CD4-positive, alpha-beta T cell treated with Interleukin-17A for 4 hours (primary cell): ENCODE measurements at regions not wholly inside any gene's neighbourhood (a gene's known extent, or its start where the extent isn't known, plus 50 kb on each side); places are given as distances from the start of the nearest gene placed in this dataset.

Experiments used
- DNase-seq: peaks from one replicate; pipeline ENCODE4 v3.0.0-alpha.2; 2020; ENCODE audit warnings: mixed read lengths

- DNase-seq, result no peak
Observed at GRCh38 chr6:114605656-114606055, 262.8 kb upstream of the HS3ST5 start.

- DNase-seq, result no peak
Observed at GRCh38 chr6:114600381-114600780, 257.6 kb upstream of the HS3ST5 start.

GRCh38 chr6:114595591-114595990 is 252.8 kb upstream of the HS3ST5 start:
- no peak for DNase-seq

- no peak for DNase-seq
Observed at GRCh38 chr6:114595186-114595585, 252.4 kb upstream of the HS3ST5 start.

- DNase-seq, result no peak
Observed at GRCh38 chr6:114592506-114592905, 249.7 kb upstream of the HS3ST5 start.

GRCh38 chr6:114588726-114589125 is 245.9 kb upstream of the HS3ST5 start:
- DNase-seq, result no peak

- DNase-seq, result no peak
Observed at GRCh38 chr6:114586298-114586697, 243.5 kb upstream of the HS3ST5 start.

- DNase-seq, result no peak
Observed at GRCh38 chr6:114581293-114581692, 238.5 kb upstream of the HS3ST5 start.

- DNase-seq, result no peak
Observed at GRCh38 chr6:114580882-114581281, 238.1 kb upstream of the HS3ST5 start.

GRCh38 chr6:114579486-114579885 is 236.7 kb upstream of the HS3ST5 start:
- DNase-seq, result no peak

- DNase-seq, result no peak
Observed at GRCh38 chr6:114577109-114577508, 234.3 kb upstream of the HS3ST5 start.

GRCh38 chr6:114576330-114576729 is 233.5 kb upstream of the HS3ST5 start:
- no peak for DNase-seq

- DNase-seq, result no peak
Observed at GRCh38 chr6:114569669-114570068, 226.8 kb upstream of the HS3ST5 start.

GRCh38 chr6:114564302-114564933 is 221.6 kb upstream of the HS3ST5 start:
- no peak for DNase-seq

- DNase-seq, result no peak
Observed at GRCh38 chr6:114559419-114559818, 216.6 kb upstream of the HS3ST5 start.

- DNase-seq, result no peak
Observed at GRCh38 chr6:114558153-114558552, 215.3 kb upstream of the HS3ST5 start.

- no peak for DNase-seq
Observed at GRCh38 chr6:114556846-114557488, 214.1 kb upstream of the HS3ST5 start.

- no peak for DNase-seq
Observed at GRCh38 chr6:114550316-114550715, 207.5 kb upstream of the HS3ST5 start.

- DNase-seq, result no peak
Observed at GRCh38 chr6:114543696-114544095, 200.9 kb upstream of the HS3ST5 start.

GRCh38 chr6:114541794-114542193 is 199.0 kb upstream of the HS3ST5 start:
- DNase-seq, result no peak

GRCh38 chr6:114537977-114538376 is 195.2 kb upstream of the HS3ST5 start:
- no peak for DNase-seq

GRCh38 chr6:114534813-114535212 is 192.0 kb upstream of the HS3ST5 start:
- DNase-seq, result no peak

- no peak for DNase-seq
Observed at GRCh38 chr6:114524081-114524480, 181.3 kb upstream of the HS3ST5 start.

GRCh38 chr6:114523508-114523907 is 180.7 kb upstream of the HS3ST5 start:
- no peak for DNase-seq

GRCh38 chr6:114521926-114522325 is 179.1 kb upstream of the HS3ST5 start:
- DNase-seq, result no peak
